PC-9 (cell line): ENCODE measurements at regions not wholly inside any gene's neighbourhood (a gene's known extent, or its start where the extent isn't known, plus 50 kb on each side); places are given as distances from the start of the nearest gene placed in this dataset.

Experiments
- BruUV-seq: library from RNA; stranded (reverse); fragments of 400-500 nt; replicated peaks from 2 replicates; lab custom pipeline; 2021; lab: Mats Ljungman, UMichigan
- CTCF ChIA-PET: fragments of 300-600 bp; sonication (Branson Sonifier 250); formaldehyde crosslinking; loops from one replicate; lab custom pipeline; 2022; ENCODE audit warnings: antibody characterized with exemption; lab: Charles Lee
- POLR2A ChIA-PET: fragments of 300-600 bp; sonication (Branson Sonifier 250); formaldehyde crosslinking; loops from one replicate; lab custom pipeline; 2022; ENCODE audit warnings: antibody characterized with exemption; ENCODE audit not compliant: unreplicated experiment; lab: Charles Lee
- DNase-seq, 2 experiments: peaks; one replicate each; pipeline versions ENCODE4 v3.0.0 to v3.0.0-alpha.2; 2015 to 2022; ENCODE audit warnings: mixed read lengths in 1 of 2
- H2AFZ ChIP-seq: fragments of 200-600 bp; sonication (generic); 2 replicates; pipeline ENCODE4 v1.8.1; 2017; ENCODE audit warnings: antibody characterized with exemption
- H3F3A ChIP-seq: fragments of 200-600 bp; sonication (generic); 2 replicates; pipeline ENCODE4 v1.8.1; 2017; ENCODE audit warnings: antibody characterized with exemption, mild to moderate bottlenecking, low read depth; ENCODE audit not compliant: insufficient read depth
- H3K27ac ChIP-seq: fragments of 200-600 bp; sonication (generic); 2 replicates; pipeline ENCODE4 v1.6.1; 2016; ENCODE audit warnings: mixed run types
- H3K27me3 ChIP-seq: fragments of 200-600 bp; sonication (generic); 2 replicates; pipeline ENCODE4 v1.6.1; 2016; ENCODE audit warnings: low read depth, mixed run types; ENCODE audit not compliant: insufficient read depth
- H3K36me3 ChIP-seq: fragments of 200-600 bp; sonication (generic); 2 replicates; pipeline ENCODE4 v1.6.1; 2016; ENCODE audit warnings: low read depth, mixed run types
- H3K4me1 ChIP-seq: fragments of 200-600 bp; sonication (generic); replicated peaks from 2 replicates; pipeline ENCODE4 v1.6.1; 2016; ENCODE audit warnings: mixed run types; ENCODE audit not compliant: insufficient read depth
- H3K4me2 ChIP-seq: fragments of 200-600 bp; sonication (generic); 2 replicates; pipeline ENCODE4 v1.6.1; 2017; ENCODE audit warnings: mixed run types
- H3K4me3 ChIP-seq: fragments of 200-600 bp; sonication (generic); 2 replicates; pipeline ENCODE4 v1.6.1; 2016; ENCODE audit warnings: mixed run types
- H3K79me2 ChIP-seq: fragments of 200-600 bp; sonication (generic); 2 replicates; pipeline ENCODE4 v1.6.1; 2017; ENCODE audit warnings: low read depth, mixed run types
- H3K9me2 ChIP-seq: fragments of 200-600 bp; sonication (generic); 2 replicates; pipeline ENCODE4 v1.8.1; 2017; ENCODE audit warnings: mild to moderate bottlenecking; ENCODE audit not compliant: insufficient read depth
- H3K9me3 ChIP-seq: fragments of 200-600 bp; sonication (generic); 2 replicates; pipeline ENCODE4 v1.8.1; 2016; ENCODE audit warnings: low read depth; ENCODE audit not compliant: insufficient read depth
- H4K20me1 ChIP-seq: fragments of 200-600 bp; sonication (generic); 2 replicates; pipeline ENCODE4 v1.8.1; 2017; ENCODE audit not compliant: insufficient read depth
- CTCF ChIP-seq: fragments of 200-600 bp; sonication (generic); conservative IDR thresholded peaks from 2 replicates; pipeline ENCODE4 v1.6.1; 2017; ENCODE audit warnings: mixed run types, antibody characterized with exemption, mild to moderate bottlenecking, moderate library complexity
- EZH2 ChIP-seq: fragments of 200-600 bp; sonication (generic); IDR thresholded peaks from 2 replicates; pipeline ENCODE4 v1.8.0; 2017; ENCODE audit warnings: antibody characterized with exemption, low read depth
- intact Hi-C: fragments of 100-400 bp; cut with micrococcal nuclease; formaldehyde crosslinking; loops from one replicate; pipeline ENCODE4 v1.10.0; 2022; ENCODE audit not compliant: unreplicated experiment

- Histone ChIP-seq H3K79me2 (no peaks in the 10 kb centered on the region), H3K9me2 (no peaks in the 10 kb centered on the region), H3K4me3 (no peak overlapping the region), H3K4me2 (no peak overlapping the region), H4K20me1 (no peaks in the 10 kb centered on the region), H3K27ac (no peak overlapping the region), H3K36me3 (no peaks in the 10 kb centered on the region), H3F3A (no peaks in the 10 kb centered on the region), H3K27me3 (peaks cover 5% of the 10 kb centered on the region; the same call in 1 of the 2 replicates), H3K4me1 (no peaks in the 10 kb centered on the region), H2AFZ (no peak overlapping the region), H3K9me3 (no peaks in the 10 kb centered on the region)
- CTCF ChIA-PET: no interaction called here
- POLR2A ChIA-PET: no interaction called here
- no peak for DNase-seq
- TF ChIP-seq EZH2: no peak
- TF ChIP-seq CTCF: no peak
- no TSS peak for BruUV-seq
- intact Hi-C loops: no loop called here
These were observed 1063.8 kb upstream of the CDH8 start for GRCh38 chr16:63100082-63100481.

GRCh38 chr16:63096857-63097256, 1060.6 kb upstream of the CDH8 start:
- POLR2A ChIA-PET: no interaction called here
- no peaks in the 10 kb centered on the region for H3K4me1 ChIP-seq
- H3K36me3 ChIP-seq: no peaks in the 10 kb centered on the region
- no peak overlapping the region for H3K27ac ChIP-seq
- no peaks in the 10 kb centered on the region for H4K20me1 ChIP-seq
- H2AFZ ChIP-seq: no peak overlapping the region
- BruUV-seq: no TSS peak
- no peaks in the 10 kb centered on the region for H3K79me2 ChIP-seq
- TF ChIP-seq EZH2: no peak
- no peaks in the 10 kb centered on the region for H3K9me3 ChIP-seq
- H3K4me2 ChIP-seq: no peak overlapping the region
- H3K9me2 ChIP-seq: no peaks in the 10 kb centered on the region
- peaks cover 5% of the 10 kb centered on the region; the same call in 1 of the 2 replicates for H3K27me3 ChIP-seq
- H3K4me3 ChIP-seq: no peak overlapping the region
- intact Hi-C loops: no loop called here
- no peaks in the 10 kb centered on the region for H3F3A ChIP-seq
- DNase-seq: no peak
- CTCF ChIA-PET: no interaction called here

GRCh38 chr16:63092736-63093135, 1056.5 kb upstream of the CDH8 start:
- DNase-seq: no peak
- H3K27me3 ChIP-seq: peaks cover 5% of the 10 kb centered on the region; the same call in 1 of the 2 replicates
- no peak overlapping the region for H2AFZ ChIP-seq
- ChIA-PET CTCF (no interaction called here), POLR2A (no interaction called here)
- no peak overlapping the region for H3K27ac ChIP-seq
- no peaks in the 10 kb centered on the region for H3K9me3 ChIP-seq
- intact Hi-C loops: no loop called here
- H4K20me1 ChIP-seq: no peaks in the 10 kb centered on the region
- BruUV-seq: no TSS peak
- no peak overlapping the region for H3K4me3 ChIP-seq
- no peaks in the 10 kb centered on the region for H3K9me2 ChIP-seq
- no peaks in the 10 kb centered on the region for H3K4me1 ChIP-seq
- no peaks in the 10 kb centered on the region for H3K36me3 ChIP-seq
- no peak overlapping the region for H3K4me2 ChIP-seq
- H3F3A ChIP-seq: no peaks in the 10 kb centered on the region
- H3K79me2 ChIP-seq: no peaks in the 10 kb centered on the region
- TF ChIP-seq EZH2 (no peak), CTCF (no peak)

- H3K9me3 ChIP-seq: no peaks in the 10 kb centered on the region
- H4K20me1 ChIP-seq: no peaks in the 10 kb centered on the region
- no TSS peak for BruUV-seq
- no peak overlapping the region for H3K27ac ChIP-seq
- no peaks in the 10 kb centered on the region for H3K36me3 ChIP-seq
- H3K27me3 ChIP-seq: no peaks in the 10 kb centered on the region
- ChIA-PET CTCF (no interaction called here), POLR2A (no interaction called here)
- H3F3A ChIP-seq: no peaks in the 10 kb centered on the region
- no peak overlapping the region for H3K4me2 ChIP-seq
- no peaks in the 10 kb centered on the region for H3K4me1 ChIP-seq
- intact Hi-C loops: no loop called here
- no peaks in the 10 kb centered on the region for H3K9me2 ChIP-seq
- no peak overlapping the region for H3K4me3 ChIP-seq
- no peak overlapping the region for H2AFZ ChIP-seq
- no peak for DNase-seq
- TF ChIP-seq EZH2 (no peak), CTCF (no peak)
- H3K79me2 ChIP-seq: no peaks in the 10 kb centered on the region
These were observed 1045.9 kb upstream of the CDH8 start for GRCh38 chr16:63082101-63082500.
